Chondrocyte (in vitro differentiated cells): ENCODE measurements at regions not wholly inside any gene's neighbourhood (a gene's known extent, or its start where the extent isn't known, plus 50 kb on each side); places are given as distances from the start of the nearest gene placed in this dataset.

Experiments used
- DNase-seq: peaks from one replicate; pipeline ENCODE4 v3.0.0; 2021; ENCODE audit warnings: mixed read lengths, low spot score
- H3K27ac Mint-ChIP-seq: one replicate; pipeline ENCODE4 v1.8.0; 2021; ENCODE audit warnings: mild to moderate bottlenecking, moderate library complexity, mixed read lengths; ENCODE audit not compliant: unreplicated experiment
- H3K27me3 Mint-ChIP-seq: 2 replicates; pipeline ENCODE4 v1.8.0; 2021; ENCODE audit warnings: low read depth, mixed read lengths
- H3K36me3 Mint-ChIP-seq: 2 replicates; pipeline ENCODE4 v1.8.0; 2021; ENCODE audit warnings: low read depth, mixed read lengths
- H3K4me1 Mint-ChIP-seq: 2 replicates; pipeline ENCODE4 v1.8.0; 2021; ENCODE audit warnings: low read depth, mild to moderate bottlenecking, mixed read lengths
- H3K4me3 Mint-ChIP-seq: one replicate; pipeline ENCODE4 v1.8.0; 2021; ENCODE audit warnings: mild to moderate bottlenecking, moderate library complexity, mixed read lengths; ENCODE audit not compliant: unreplicated experiment
- H3K9me3 Mint-ChIP-seq: 2 replicates; pipeline ENCODE4 v1.8.0; 2021; ENCODE audit warnings: low read depth, mixed read lengths
- TF ChIP-seq, protein P1 (sequence below): fragments of 200-600 bp; sonication (generic); IDR thresholded peaks from 2 replicates; pipeline ENCODE4 v1.5.0; 2021; ENCODE audit warnings: antibody characterized with exemption, mild to moderate bottlenecking, moderate library complexity

DNA sequence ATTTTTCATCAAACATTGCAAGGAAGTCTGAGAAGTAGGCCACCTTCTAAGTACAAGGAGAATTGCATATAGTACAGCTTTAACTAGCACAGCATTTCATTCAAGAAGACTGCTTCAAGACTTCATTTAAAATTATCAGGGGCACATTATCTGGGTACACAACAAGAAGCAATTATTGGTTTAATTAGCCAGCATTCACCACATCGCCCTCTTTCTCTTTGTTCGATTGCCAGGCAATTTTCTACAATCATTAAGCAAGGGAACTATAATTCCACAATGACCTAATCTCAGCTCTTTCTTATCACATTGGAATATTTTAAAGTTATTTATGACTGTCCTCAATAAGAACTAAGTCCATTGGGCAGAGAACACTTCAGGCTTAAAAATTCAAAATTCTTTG lies 1347.1 kb upstream of the PABPC4L start:
- no peak for DNase-seq
- TF ChIP-seq, protein P1, sequence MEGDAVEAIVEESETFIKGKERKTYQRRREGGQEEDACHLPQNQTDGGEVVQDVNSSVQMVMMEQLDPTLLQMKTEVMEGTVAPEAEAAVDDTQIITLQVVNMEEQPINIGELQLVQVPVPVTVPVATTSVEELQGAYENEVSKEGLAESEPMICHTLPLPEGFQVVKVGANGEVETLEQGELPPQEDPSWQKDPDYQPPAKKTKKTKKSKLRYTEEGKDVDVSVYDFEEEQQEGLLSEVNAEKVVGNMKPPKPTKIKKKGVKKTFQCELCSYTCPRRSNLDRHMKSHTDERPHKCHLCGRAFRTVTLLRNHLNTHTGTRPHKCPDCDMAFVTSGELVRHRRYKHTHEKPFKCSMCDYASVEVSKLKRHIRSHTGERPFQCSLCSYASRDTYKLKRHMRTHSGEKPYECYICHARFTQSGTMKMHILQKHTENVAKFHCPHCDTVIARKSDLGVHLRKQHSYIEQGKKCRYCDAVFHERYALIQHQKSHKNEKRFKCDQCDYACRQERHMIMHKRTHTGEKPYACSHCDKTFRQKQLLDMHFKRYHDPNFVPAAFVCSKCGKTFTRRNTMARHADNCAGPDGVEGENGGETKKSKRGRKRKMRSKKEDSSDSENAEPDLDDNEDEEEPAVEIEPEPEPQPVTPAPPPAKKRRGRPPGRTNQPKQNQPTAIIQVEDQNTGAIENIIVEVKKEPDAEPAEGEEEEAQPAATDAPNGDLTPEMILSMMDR: no peak
- H3K36me3 Mint-ChIP-seq: no peaks in the 10 kb centered on the region
- no peak overlapping the region for H3K27ac Mint-ChIP-seq
- no peaks in the 10 kb centered on the region for H3K4me1 Mint-ChIP-seq
- H3K4me3 Mint-ChIP-seq: no peak overlapping the region
- H3K9me3 Mint-ChIP-seq: no peaks in the 10 kb centered on the region
- peaks cover 3% of the 10 kb centered on the region for H3K27me3 Mint-ChIP-seq

DNA sequence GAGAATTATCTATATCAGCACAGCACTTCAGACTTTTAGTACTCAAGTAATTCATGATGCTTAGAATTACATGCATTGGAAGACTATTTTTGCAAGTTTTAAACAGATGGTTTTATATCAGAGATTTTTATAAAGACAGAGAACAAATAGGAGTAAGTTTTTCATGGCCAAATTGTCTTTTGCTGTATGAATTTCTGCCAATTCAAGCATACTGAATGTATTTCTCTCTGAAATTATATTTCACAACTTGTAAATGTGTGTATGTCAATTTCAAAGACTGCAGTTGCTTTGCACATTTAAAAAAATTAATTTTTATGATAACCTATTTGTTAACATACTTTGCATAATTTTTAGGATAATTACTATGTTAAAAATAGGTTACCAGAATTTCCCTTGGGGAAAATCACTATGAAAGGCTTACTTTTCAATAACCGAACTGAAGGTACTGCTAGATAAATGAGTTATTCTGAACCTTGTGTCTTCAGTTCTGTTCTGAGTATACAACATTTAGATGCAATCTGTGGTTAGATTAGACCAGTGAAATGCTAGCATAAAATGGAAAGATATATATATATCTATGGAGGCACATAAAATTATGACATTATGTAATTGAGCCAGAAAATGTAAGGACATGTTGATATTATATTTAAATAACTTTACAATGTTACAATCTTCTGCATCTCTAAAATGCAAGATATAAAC lies 1344.2 kb upstream of the PABPC4L start:
- H3K27ac Mint-ChIP-seq: no peak overlapping the region
- H3K36me3 Mint-ChIP-seq: no peaks in the 10 kb centered on the region
- DNase-seq: no peak
- no peaks in the 10 kb centered on the region for H3K4me1 Mint-ChIP-seq
- H3K4me3 Mint-ChIP-seq: no peak overlapping the region
- H3K9me3 Mint-ChIP-seq: no peaks in the 10 kb centered on the region
- TF ChIP-seq, protein P1: no peak
- peaks cover 3% of the 10 kb centered on the region for H3K27me3 Mint-ChIP-seq

DNA sequence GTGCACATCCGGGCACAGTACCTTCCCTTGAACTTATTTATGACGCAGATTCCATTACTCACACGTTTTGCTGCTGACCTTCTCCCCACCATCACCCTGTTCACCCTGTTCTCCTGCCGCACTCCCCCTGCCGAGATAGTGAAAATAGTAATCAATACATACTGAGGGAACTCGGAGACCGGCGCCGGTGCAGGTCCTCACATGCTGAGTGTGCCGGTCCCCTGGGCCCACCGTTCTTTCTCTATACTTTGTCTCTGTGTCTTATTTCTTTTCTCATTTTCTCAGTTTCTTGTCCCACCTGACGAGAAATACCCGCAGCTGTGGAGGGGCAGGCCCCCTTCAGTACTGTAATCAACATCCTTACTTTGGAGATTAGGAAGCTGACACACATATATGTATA lies 1337.1 kb upstream of the PABPC4L start:
- H3K27ac Mint-ChIP-seq: no peak overlapping the region
- no peaks in the 10 kb centered on the region for H3K27me3 Mint-ChIP-seq
- DNase-seq: no peak
- no peaks in the 10 kb centered on the region for H3K9me3 Mint-ChIP-seq
- H3K36me3 Mint-ChIP-seq: no peaks in the 10 kb centered on the region
- TF ChIP-seq, protein P1: no peak
- H3K4me3 Mint-ChIP-seq: no peak overlapping the region
- no peaks in the 10 kb centered on the region for H3K4me1 Mint-ChIP-seq

DNA sequence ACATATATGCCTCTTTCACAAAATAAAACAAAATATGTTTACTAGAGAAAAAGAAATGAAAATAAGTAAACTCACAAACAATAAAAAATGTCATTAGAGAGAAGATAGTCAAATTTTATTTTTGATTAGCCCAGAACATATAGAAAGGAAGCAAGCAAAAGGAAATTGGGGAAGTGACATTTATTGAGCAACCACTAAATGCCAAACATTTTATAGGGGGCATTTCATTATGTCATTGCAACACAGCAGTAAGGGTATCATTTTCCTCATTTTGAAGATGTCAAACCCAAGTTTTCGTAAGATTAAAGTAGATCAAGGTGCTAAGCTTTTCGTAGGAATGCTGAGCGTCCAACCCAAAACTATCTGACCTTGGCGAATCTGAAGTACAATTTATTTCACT lies 1331.5 kb upstream of the PABPC4L start:
- no peak for DNase-seq
- Mint-ChIP-seq H3K36me3 (no peaks in the 10 kb centered on the region), H3K4me1 (no peaks in the 10 kb centered on the region), H3K27me3 (no peaks in the 10 kb centered on the region), H3K4me3 (no peak overlapping the region), H3K9me3 (no peaks in the 10 kb centered on the region), H3K27ac (no peak overlapping the region)
- TF ChIP-seq, protein P1: no peak

DNA sequence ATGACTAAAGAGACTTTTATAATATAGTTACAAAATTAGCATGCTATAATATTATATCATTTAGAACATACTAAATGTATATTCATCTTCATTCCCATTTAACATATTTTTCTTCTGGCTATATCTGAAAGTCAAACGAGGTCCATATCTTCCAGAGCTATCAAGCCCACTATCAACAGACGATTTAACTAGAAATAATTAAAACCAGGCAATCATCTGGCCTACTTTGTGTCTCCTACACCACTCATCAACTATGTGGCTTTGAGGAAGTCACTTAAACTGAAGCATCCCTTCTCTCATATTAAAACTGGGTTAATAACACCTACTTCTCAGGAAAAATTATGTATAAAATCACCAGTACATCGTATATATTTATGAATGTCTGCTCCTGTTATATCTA lies 1330.5 kb upstream of the PABPC4L start:
- Mint-ChIP-seq H3K27me3 (no peaks in the 10 kb centered on the region), H3K9me3 (no peaks in the 10 kb centered on the region), H3K27ac (no peak overlapping the region), H3K36me3 (no peaks in the 10 kb centered on the region), H3K4me3 (no peak overlapping the region), H3K4me1 (no peaks in the 10 kb centered on the region)
- TF ChIP-seq, protein P1: no peak
- no peak for DNase-seq
